Activated naive CD8-positive, alpha-beta T cell treated with anti-CD3 and anti-CD28 coated beads for 36 hours (primary cell): ENCODE measurements at regions not wholly inside any gene's neighbourhood (a gene's known extent, or its start where the extent isn't known, plus 50 kb on each side); places are given as distances from the start of the nearest gene placed in this dataset.
"Not testable (repeated sequence)": the region's sequence is repeated elsewhere in the genome, so short reads cannot be mapped to it uniquely, and the experiment has no call there.

ENCODE experiments used
- DNase-seq: peaks from one replicate; pipeline ENCODE4 v3.0.0; 2021
- H3K27ac Mint-ChIP-seq: one replicate; pipeline ENCODE4 v1.8.0; 2022; ENCODE audit warnings: mild to moderate bottlenecking, moderate library complexity, mixed read lengths
- H3K27me3 Mint-ChIP-seq: one replicate; pipeline ENCODE4 v1.8.0; 2022; ENCODE audit warnings: mild to moderate bottlenecking, mixed read lengths
- H3K36me3 Mint-ChIP-seq: one replicate; pipeline ENCODE4 v1.8.0; 2021; ENCODE audit warnings: mild to moderate bottlenecking, mixed read lengths
- H3K4me1 Mint-ChIP-seq: one replicate; pipeline ENCODE4 v1.8.0; 2021; ENCODE audit warnings: mixed read lengths
- H3K4me3 Mint-ChIP-seq: one replicate; pipeline ENCODE4 v1.8.0; 2022; ENCODE audit warnings: mild to moderate bottlenecking, moderate library complexity, mixed read lengths
- H3K9me3 Mint-ChIP-seq: one replicate; pipeline ENCODE4 v1.8.0; 2022; ENCODE audit warnings: mixed read lengths

DNA sequence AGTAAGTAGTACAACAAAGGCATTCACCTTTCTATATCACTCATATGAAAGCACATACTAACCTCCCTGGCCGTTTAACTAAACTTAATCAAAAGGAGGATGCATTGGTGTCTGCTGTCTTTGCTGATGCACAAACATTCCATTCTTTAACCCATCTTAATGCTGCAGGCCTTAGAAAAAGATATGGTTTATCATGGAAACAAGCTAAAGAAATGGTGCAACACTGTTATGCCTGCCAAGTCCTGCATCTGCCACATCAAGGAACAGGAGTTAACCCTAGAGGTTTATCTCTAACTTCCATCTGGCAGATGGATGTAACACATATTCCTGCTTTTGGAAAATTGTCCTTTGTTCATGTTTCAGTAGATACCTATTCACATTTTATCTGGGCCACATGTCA, 296.5 kb upstream of the DKK2 start:
- not testable (repeated sequence) for DNase-seq, H3K9me3 Mint-ChIP-seq, H3K27me3 Mint-ChIP-seq, H3K36me3 Mint-ChIP-seq, H3K4me1 Mint-ChIP-seq, H3K27ac Mint-ChIP-seq, H3K4me3 Mint-ChIP-seq

DNA sequence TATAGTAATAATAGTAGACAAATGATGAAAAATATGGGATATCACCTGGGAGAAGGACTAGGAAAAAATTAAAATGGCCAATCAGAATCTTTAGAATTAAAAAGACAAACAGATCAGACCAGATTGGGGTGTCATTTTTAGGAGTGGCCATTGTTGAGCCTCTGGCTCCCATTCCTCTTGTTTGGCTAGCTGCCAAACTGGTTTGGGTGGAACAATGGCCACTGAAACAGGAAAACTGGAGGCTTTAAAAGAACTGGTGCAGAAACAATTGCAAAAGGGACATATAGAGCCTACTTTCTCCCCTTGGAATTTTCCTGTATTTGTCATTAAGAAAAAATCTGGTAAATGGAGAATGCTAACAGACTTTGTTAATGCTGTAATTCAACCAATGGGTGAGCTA, 294.8 kb upstream of the DKK2 start:
- no peak overlapping the region for H3K27ac Mint-ChIP-seq
- no peak overlapping the region for H3K4me3 Mint-ChIP-seq
- no peaks in the 10 kb centered on the region for H3K36me3 Mint-ChIP-seq

DNA sequence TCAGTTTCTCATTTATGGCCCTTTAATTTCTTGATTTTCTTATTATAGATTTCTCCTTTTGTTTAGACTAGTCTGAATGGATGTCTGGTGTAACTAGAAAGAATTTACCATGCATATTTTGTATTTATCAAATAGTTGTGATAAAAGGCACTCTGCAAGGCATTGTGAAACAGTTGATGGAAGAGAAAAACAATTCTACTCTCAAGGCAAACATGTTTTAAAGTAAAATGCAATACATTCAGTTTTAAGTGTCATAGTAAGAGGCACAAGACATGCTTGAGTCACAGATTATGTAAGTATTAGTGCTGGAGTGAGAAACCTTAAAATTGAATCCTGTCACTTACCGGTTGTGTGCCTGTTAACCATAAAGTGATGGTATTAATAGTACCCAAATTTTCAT, 283.3 kb upstream of the DKK2 start:
- no peaks in the 10 kb centered on the region for H3K4me1 Mint-ChIP-seq
- no peaks in the 10 kb centered on the region for H3K9me3 Mint-ChIP-seq
- H3K36me3 Mint-ChIP-seq = no peaks in the 10 kb centered on the region
- no peak for DNase-seq
- H3K27ac Mint-ChIP-seq = no peak overlapping the region
- peaks cover 3% of the 10 kb centered on the region for H3K27me3 Mint-ChIP-seq
- no peak overlapping the region for H3K4me3 Mint-ChIP-seq

More for the DNA sequence above, 294.8 kb upstream of the DKK2 start:
- DNase-seq = no peak
- H3K4me1 Mint-ChIP-seq = no peaks in the 10 kb centered on the region
- H3K27me3 Mint-ChIP-seq = peaks cover 5% of the 10 kb centered on the region
- H3K9me3 Mint-ChIP-seq = peaks cover 6% of the 10 kb centered on the region

DNA sequence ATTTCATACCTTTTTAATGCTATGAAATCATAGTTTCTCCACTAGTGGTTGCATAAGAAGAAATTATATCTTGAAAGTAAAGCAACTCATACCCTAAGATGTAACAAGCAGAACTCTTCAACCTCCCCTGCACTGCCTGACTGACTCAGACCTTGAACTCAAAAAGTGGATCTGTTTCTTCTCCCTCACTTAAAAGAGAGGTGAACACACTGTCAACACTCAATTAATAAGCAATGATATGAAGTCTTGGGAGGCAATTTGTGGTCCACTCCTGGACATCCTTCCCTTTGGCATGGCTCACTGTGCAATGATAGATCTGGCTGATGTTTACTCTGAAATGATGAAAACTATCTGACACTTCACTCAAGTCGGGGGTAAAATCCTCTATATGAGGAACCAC, 282.0 kb upstream of the DKK2 start:
- H3K4me1 Mint-ChIP-seq = no peaks in the 10 kb centered on the region
- H3K4me3 Mint-ChIP-seq = no peak overlapping the region
- H3K27me3 Mint-ChIP-seq = peaks cover 3% of the 10 kb centered on the region
- no peaks in the 10 kb centered on the region for H3K36me3 Mint-ChIP-seq
- no peak for DNase-seq
- no peaks in the 10 kb centered on the region for H3K9me3 Mint-ChIP-seq
- H3K27ac Mint-ChIP-seq = no peak overlapping the region

DNA sequence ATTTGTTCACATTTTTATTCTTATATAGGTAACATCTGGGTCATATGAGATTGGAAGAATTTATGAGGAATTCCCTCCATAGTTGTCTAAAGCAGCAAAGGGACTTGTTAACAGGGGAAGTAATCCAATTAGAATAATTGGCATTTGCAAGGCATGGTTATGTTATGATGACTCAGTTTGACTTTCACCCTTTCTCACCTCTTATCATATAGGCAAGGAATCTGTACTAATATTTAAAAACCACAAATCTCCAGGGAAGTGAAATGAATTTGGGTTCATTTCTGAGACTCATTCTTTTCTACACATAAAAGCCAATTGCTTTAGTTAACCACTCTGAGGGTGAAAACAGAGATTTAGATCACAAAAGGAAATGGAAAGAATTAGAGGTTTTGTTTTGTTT, 281.5 kb upstream of the DKK2 start:
- Mint-ChIP-seq H3K27ac (no peak overlapping the region), H3K36me3 (no peaks in the 10 kb centered on the region), H3K4me3 (no peak overlapping the region), H3K9me3 (no peaks in the 10 kb centered on the region), H3K27me3 (peaks cover 3% of the 10 kb centered on the region), H3K4me1 (no peaks in the 10 kb centered on the region)
- DNase-seq = no peak

DNA sequence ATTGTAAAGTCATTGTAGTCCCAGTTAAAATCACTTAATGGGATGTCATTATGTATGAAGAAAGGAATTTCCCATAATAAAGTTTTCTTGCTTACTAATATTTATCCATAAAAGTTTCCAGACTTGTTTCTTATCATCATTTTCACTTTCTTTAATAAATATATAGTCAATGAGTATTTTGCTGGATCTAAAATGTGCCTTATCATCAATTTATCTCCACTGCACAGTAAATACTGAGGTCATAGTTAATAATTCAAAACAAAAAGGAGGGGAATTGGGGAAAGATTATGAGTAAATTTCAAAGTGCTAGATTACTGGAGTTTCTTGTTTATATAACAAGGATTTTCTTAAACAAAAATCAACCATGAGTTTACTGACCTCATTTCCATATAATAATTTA, 279.5 kb upstream of the DKK2 start:
- no peaks in the 10 kb centered on the region for H3K4me1 Mint-ChIP-seq
- H3K9me3 Mint-ChIP-seq = no peaks in the 10 kb centered on the region
- no peak overlapping the region for H3K4me3 Mint-ChIP-seq
- DNase-seq = no peak
- no peak overlapping the region for H3K27ac Mint-ChIP-seq
- H3K27me3 Mint-ChIP-seq = peaks cover 3% of the 10 kb centered on the region
- no peaks in the 10 kb centered on the region for H3K36me3 Mint-ChIP-seq

DNA sequence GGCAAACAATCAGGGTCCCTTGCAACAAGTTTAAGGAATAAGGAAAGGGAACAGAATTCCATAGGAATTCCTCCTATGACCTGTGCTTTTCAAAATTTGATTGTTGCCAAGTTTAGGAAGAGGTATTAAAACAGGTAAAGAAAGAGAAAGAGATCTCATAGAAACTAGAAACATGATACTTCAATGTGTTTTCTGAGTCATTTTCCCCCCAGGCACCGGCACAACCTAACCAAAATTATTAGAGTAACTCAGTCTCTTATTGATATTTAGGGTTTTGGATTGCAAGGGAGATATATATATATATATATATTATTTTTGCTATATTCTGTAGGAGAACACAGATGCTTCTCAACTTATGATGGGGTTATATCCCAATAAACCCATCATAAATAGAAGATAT, 278.0 kb upstream of the DKK2 start:
- Mint-ChIP-seq H3K4me1 (no peaks in the 10 kb centered on the region), H3K4me3 (no peak overlapping the region), H3K27ac (no peak overlapping the region), H3K27me3 (no peaks in the 10 kb centered on the region), H3K9me3 (no peaks in the 10 kb centered on the region), H3K36me3 (no peaks in the 10 kb centered on the region)
- no peak for DNase-seq

DNA sequence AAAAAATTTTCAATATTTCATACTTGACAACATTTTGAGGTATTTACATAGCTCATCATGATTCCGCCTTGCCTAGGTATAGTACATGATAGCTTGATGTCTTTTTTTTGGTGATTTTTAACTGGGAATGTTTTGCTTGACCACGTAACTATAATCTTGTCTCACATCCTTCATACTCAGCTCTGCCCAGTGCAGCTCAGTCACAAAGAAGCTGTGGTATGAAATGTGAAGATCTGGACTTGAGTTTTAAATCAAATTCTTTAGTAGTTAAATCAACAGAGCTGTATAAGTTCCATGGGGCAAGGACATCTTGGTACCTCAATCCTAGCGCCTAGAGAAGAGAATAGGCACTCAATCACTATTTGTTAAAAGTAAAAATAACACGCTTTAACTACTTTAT, 276.3 kb upstream of the DKK2 start:
- Mint-ChIP-seq H3K4me1 (no peaks in the 10 kb centered on the region), H3K4me3 (no peak overlapping the region), H3K9me3 (no peaks in the 10 kb centered on the region), H3K27me3 (no peaks in the 10 kb centered on the region), H3K36me3 (no peaks in the 10 kb centered on the region), H3K27ac (no peak overlapping the region)
- DNase-seq = no peak

DNA sequence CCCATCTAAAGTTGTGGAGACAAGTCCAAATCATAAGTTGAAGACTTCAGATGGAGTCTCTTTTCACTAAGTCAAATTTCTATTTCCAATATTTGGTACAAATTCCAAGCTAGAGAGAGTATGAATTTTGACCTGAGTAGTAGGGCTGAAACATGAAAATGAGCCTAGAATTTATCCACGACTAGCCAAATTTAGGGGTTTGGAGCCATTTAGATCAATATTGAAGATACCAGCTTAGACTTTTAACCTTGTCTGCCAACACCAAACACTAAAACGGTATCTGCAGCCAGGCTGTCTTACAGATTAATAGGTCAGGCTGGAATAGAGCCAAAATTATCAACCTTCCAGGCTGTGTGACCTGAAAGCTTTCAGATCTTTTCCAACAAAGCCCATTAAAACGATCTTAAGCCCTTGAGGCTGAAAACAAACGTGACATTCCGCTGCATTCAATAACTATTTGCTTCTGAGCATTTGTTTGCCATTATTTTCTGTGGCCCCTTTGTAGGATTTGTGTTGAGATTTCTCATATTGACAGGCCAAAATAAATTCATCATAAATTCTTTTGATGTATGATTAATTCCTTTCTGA, 268.7 kb upstream of the DKK2 start:
- H3K27me3 Mint-ChIP-seq = no peaks in the 10 kb centered on the region
- DNase-seq = no peak
- H3K4me1 Mint-ChIP-seq = no peaks in the 10 kb centered on the region
- no peak overlapping the region for H3K4me3 Mint-ChIP-seq
- H3K27ac Mint-ChIP-seq = no peak overlapping the region
- no peaks in the 10 kb centered on the region for H3K36me3 Mint-ChIP-seq
- peaks cover 2% of the 10 kb centered on the region for H3K9me3 Mint-ChIP-seq

DNA sequence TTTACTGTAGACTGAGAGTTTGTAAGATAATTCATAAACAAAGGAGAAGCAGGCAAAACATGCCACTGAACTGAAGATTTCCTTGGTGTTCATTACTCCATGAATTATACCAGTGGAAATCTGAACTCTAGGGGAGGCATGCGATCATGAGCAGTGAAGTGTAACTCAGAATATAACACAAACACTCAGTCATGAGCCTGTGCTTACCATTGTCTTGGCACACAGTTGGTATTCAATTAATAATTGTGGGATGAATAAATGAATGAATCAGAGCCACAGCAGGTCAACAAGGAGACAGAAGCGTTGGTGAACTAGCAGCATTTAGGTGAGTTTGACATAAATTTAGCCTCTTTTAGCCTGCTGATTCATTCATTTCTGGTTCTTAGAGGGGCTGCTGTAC, 263.5 kb upstream of the DKK2 start:
- no peak for DNase-seq
- no peak overlapping the region for H3K4me3 Mint-ChIP-seq
- H3K27ac Mint-ChIP-seq = no peak overlapping the region
- H3K4me1 Mint-ChIP-seq = no peaks in the 10 kb centered on the region
- H3K36me3 Mint-ChIP-seq = no peaks in the 10 kb centered on the region
- H3K27me3 Mint-ChIP-seq = no peaks in the 10 kb centered on the region
- H3K9me3 Mint-ChIP-seq = peaks cover 2% of the 10 kb centered on the region

DNA sequence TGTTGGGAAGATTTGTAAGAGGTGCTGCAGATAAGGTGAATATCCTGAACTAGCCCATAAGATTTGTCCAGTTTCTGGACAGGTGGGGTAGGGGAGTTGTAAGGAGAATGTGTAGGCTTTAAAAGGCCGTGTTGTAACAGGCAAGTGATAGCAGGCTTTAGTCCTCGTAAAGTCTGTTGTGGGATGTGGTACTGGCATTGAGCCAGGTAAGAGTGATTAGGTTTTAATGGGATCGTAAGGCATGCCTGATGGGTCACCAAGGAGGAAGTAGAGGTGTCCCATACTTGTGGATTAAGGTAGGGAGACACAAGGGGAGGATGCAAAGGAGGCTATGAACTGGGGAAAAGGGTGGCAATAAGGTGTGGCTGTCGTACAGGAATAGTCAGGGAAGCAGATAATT, 256.9 kb upstream of the DKK2 start:
- Mint-ChIP-seq H3K9me3 (no peaks in the 10 kb centered on the region), H3K4me1 (no peaks in the 10 kb centered on the region), H3K27ac (no peak overlapping the region), H3K4me3 (no peak overlapping the region), H3K27me3 (no peaks in the 10 kb centered on the region), H3K36me3 (no peaks in the 10 kb centered on the region)
- no peak for DNase-seq

DNA sequence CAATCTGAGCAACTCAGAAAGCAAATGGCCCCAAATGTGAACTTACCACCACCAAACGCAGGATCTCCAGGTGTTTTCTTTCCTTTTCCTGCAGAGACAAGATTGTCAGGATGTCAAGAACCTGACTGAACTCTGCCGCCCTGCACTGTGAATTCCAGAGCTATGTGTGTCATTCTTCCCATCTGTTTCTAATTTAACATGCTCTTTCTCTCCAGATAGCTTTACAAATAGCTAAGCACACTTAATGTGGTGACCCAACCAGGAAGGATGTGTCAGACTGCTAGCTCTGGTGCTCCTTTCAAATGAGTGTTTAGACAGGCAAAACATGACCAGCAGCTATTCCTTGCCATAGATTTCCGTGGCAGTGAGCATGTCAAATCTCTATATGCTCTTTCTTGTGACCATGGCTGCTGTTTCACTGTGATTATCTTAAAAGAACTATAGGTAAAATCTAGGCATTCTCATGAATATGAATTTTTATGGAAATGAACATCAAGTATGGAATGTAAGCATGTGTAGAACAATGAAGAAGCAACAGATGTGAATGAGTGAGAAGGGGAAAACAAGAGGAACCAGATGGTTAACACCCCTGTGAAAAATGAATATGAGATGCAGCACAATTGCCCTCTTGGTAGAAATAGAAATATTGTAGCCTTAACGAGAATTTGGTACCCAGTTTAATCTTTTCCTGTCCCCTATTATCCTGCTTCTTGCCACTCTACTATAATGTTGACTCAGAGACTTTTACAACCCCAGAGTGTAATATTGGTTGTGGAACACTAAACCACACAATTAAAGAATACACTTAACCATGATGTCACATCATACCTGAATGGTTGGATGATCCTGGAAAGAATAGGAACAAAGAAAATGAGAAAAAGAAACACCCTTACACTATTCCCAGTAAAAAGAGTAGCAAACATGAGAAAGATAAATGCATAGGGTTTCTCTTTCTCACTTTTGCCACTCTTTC, 247.8 kb upstream of the DKK2 start:
- Mint-ChIP-seq H3K27me3 (peaks cover 4% of the 10 kb centered on the region), H3K36me3 (no peaks in the 10 kb centered on the region), H3K4me3 (no peak overlapping the region), H3K4me1 (no peaks in the 10 kb centered on the region), H3K9me3 (no peaks in the 10 kb centered on the region), H3K27ac (no peak overlapping the region)
- DNase-seq = no peak

DNA sequence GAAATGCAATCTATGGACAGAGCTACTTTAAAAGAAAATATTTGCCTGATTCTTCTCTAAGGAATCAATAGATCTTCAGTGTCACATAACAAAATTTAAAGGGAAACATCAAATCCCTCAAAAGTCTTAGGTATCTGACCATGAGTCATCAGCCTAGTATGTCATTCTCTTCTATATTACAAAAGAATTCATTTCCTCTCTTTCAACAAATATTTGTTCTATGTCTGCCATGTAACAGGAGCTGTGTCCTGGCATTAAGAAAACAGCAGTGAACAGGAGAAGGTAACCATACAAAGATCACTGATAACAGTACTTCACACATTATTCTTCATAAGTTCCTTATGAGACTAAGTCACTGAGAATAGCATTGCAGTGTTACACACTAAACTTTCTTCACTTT, 243.6 kb upstream of the DKK2 start:
- no peak for DNase-seq
- no peak overlapping the region for H3K4me3 Mint-ChIP-seq
- H3K36me3 Mint-ChIP-seq = no peaks in the 10 kb centered on the region
- no peaks in the 10 kb centered on the region for H3K27me3 Mint-ChIP-seq
- H3K9me3 Mint-ChIP-seq = no peaks in the 10 kb centered on the region
- H3K27ac Mint-ChIP-seq = no peak overlapping the region
- no peaks in the 10 kb centered on the region for H3K4me1 Mint-ChIP-seq

DNA sequence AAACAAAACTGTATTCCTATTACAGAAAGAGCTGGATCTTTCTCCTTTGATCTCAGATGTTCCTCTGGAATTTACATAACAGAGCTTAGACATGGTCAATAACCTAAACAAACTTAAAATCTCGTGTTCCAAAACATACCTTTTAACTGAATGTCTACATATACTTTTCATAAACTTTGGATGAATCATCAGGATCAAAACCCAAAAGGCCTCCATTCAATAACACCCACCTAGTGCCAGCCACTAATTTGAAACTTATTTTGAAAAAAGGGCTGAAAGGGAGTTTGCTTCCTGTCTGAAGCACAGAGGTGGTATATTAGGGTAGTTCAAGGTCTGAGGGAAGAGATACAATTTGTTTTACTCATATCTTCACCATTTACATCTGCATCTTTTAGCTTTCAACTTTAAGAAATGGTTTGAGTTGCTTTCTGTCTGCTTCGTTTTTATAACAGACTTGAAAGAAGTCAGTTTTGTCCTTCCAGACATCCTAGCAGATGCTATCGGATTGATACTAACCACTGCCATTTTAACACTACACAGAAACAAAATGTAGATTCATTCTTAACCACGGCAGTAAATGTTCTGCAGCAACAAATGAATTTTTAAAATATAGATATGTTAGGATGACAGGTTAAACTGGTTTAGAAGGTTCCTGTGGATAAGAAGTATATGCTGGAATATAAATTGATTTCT, 242.8 kb upstream of the DKK2 start:
- Mint-ChIP-seq H3K36me3 (no peaks in the 10 kb centered on the region), H3K27ac (no peak overlapping the region), H3K4me3 (no peak overlapping the region), H3K27me3 (no peaks in the 10 kb centered on the region), H3K4me1 (no peaks in the 10 kb centered on the region), H3K9me3 (no peaks in the 10 kb centered on the region)
- no peak for DNase-seq

DNA sequence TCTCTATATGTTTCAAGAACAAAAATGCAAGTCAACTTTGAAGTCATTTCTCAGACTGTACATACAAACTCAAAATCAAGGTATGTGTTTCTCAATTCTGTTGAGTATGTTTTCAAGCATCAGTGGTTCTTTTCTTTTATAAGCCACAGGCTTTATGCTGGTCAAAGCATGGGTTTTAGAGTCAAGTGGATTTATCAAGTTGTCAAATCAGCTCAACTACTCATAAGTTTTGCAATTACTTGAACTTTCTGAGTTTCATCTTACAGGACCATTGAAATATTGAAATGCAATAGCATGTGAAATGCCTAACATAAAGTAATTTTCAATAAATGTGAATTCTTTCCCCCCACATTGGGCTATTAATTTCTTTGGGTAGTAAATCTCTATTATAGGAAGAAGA, 239.9 kb upstream of the DKK2 start:
- DNase-seq = no peak
- Mint-ChIP-seq H3K4me3 (no peak overlapping the region), H3K9me3 (peaks cover 1% of the 10 kb centered on the region), H3K27me3 (peaks cover 4% of the 10 kb centered on the region), H3K4me1 (no peaks in the 10 kb centered on the region), H3K36me3 (no peaks in the 10 kb centered on the region), H3K27ac (no peak overlapping the region)
